ENCODE measurements at regions not wholly inside any gene's neighbourhood (a gene's known extent, or its start where the extent isn't known, plus 50 kb on each side); places are given as distances from the start of the nearest gene placed in this dataset.

DNA sequence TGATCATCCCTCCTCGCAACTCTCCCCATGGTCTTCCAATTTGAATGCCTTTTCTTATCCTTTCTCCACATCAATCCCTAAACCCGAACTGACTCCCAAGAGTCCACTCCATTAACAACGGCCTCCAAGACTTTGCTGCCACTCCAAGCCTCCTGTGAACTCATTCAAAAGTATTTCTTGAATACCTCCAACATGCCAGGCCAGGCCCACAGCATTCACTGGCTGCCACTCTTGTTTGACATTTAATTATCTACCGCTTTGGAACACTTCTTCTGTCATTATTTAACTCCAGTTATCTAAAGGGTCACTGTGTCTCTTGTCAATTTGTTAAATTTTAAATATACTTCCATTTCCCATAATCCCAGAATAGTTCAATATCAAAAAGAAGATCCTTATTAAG is 378.9 kb downstream of the EFNA5 start:
- 44% methylated on average over 4 of the region's 4 CpGs for WGBS (ENCODE audit: insufficient coverage, low coverage, low lambda C conversion rate, missing lambda C conversion rate)
- no peaks in the 10 kb centered on the region for H3K4me1 ChIP-seq
- DNase-seq (no peak), ATAC-seq (no peak)
- no peak for TF ChIP-seq POLR2A (IDR thresholded peaks at IDR 0.05)
- TF ChIP-seq, protein P1, sequence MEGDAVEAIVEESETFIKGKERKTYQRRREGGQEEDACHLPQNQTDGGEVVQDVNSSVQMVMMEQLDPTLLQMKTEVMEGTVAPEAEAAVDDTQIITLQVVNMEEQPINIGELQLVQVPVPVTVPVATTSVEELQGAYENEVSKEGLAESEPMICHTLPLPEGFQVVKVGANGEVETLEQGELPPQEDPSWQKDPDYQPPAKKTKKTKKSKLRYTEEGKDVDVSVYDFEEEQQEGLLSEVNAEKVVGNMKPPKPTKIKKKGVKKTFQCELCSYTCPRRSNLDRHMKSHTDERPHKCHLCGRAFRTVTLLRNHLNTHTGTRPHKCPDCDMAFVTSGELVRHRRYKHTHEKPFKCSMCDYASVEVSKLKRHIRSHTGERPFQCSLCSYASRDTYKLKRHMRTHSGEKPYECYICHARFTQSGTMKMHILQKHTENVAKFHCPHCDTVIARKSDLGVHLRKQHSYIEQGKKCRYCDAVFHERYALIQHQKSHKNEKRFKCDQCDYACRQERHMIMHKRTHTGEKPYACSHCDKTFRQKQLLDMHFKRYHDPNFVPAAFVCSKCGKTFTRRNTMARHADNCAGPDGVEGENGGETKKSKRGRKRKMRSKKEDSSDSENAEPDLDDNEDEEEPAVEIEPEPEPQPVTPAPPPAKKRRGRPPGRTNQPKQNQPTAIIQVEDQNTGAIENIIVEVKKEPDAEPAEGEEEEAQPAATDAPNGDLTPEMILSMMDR (IDR thresholded peaks at IDR 0.05) = no peak
- no peaks in the 10 kb centered on the region for H3K9me3 ChIP-seq
- intact Hi-C loops (cut with DNase I) = no loop called here
- H3K4me3 ChIP-seq = no peak overlapping the region
- no peaks in the 10 kb centered on the region for H3K27me3 ChIP-seq
- H3K36me3 ChIP-seq = no peaks in the 10 kb centered on the region
- H3K27ac ChIP-seq = no peak overlapping the region

GRCh38 chr5:107290780-107291398 is 379.8 kb downstream of the EFNA5 start:
- DNase-seq (no peak), ATAC-seq (no peak)
- H3K27me3 ChIP-seq = no peaks in the 10 kb centered on the region
- no peaks in the 10 kb centered on the region for H3K36me3 ChIP-seq
- H3K4me1 ChIP-seq = no peaks in the 10 kb centered on the region
- intact Hi-C loops (cut with DNase I) = no loop called here
- H3K4me3 ChIP-seq = no peak overlapping the region
- no peak overlapping the region for H3K27ac ChIP-seq
- no peaks in the 10 kb centered on the region for H3K9me3 ChIP-seq
- 61% methylated on average over 6 of the region's 6 CpGs for WGBS (ENCODE audit: insufficient coverage, low coverage, low lambda C conversion rate, missing lambda C conversion rate)
- no peak for TF ChIP-seq POLR2A (IDR thresholded peaks at IDR 0.05)
- TF ChIP-seq, protein P1 (IDR thresholded peaks at IDR 0.05) = no peak

- H3K36me3 ChIP-seq = no peaks in the 10 kb centered on the region
- WGBS (ENCODE audit: insufficient coverage, low coverage, low lambda C conversion rate, missing lambda C conversion rate) = 62% methylated on average over 4 of the region's 4 CpGs
- ATAC-seq (no peak), DNase-seq (no peak)
- H3K27ac ChIP-seq = no peak overlapping the region
- no peaks in the 10 kb centered on the region for H3K27me3 ChIP-seq
- TF ChIP-seq, protein P1 (IDR thresholded peaks at IDR 0.05) = no peak
- TF ChIP-seq POLR2A (IDR thresholded peaks at IDR 0.05) = no peak
- H3K9me3 ChIP-seq = no peaks in the 10 kb centered on the region
- intact Hi-C loops (cut with DNase I) = no loop called here
- no peak overlapping the region for H3K4me3 ChIP-seq
- no peaks in the 10 kb centered on the region for H3K4me1 ChIP-seq
Measured at GRCh38 chr5:107289030-107289714, 381.6 kb downstream of the EFNA5 start.

DNA sequence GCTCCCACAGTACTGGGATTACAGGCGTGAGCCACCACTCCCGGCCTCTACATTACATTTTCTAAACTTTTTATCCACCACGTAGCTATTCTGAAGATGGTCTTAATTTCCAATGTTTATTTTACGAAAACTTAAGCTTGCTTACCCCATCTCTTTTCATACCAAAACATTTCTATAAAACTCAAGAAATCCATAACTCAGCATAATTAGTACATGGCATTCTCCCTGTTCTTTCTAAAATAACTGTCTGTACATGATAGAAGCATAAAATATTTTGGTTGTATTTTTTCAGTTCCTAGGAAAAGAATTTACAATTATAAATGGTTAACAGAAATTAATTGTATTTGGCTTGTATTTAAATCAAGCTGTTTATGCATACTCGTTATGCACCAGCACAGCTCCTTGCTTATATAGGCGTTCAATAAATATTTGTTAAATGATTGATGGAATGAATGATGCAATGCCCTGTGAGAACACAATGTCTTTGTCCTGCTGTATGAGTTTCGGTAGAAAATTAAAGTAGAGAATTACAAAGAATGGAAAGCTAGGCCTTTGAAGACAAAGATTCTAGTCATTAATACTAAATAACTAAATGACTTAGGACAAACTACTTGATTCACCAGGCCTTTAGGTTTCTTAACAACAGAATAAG is 384.2 kb downstream of the EFNA5 start:
- WGBS (ENCODE audit: insufficient coverage, low coverage, low lambda C conversion rate, missing lambda C conversion rate) = 60% methylated on average over 7 of the region's 7 CpGs
- H3K4me3 ChIP-seq = no peak overlapping the region
- H3K27ac ChIP-seq = no peak overlapping the region
- no peaks in the 10 kb centered on the region for H3K4me1 ChIP-seq
- H3K27me3 ChIP-seq = no peaks in the 10 kb centered on the region
- TF ChIP-seq, protein P1 (IDR thresholded peaks at IDR 0.05) = no peak
- no peak for TF ChIP-seq POLR2A (IDR thresholded peaks at IDR 0.05)
- ATAC-seq (no peak), DNase-seq (no peak)
- H3K36me3 ChIP-seq = no peaks in the 10 kb centered on the region
- intact Hi-C loops (cut with DNase I) = no loop called here
- H3K9me3 ChIP-seq = no peaks in the 10 kb centered on the region

Data from right lobe of liver (tissue), 6 donors.